NT2/D1 (cell line): ENCODE measurements at regions not wholly inside any gene's neighbourhood (a gene's known extent, or its start where the extent isn't known, plus 50 kb on each side); places are given as distances from the start of the nearest gene placed in this dataset.
"Not testable (repeated sequence)": the region's sequence is repeated elsewhere in the genome, so short reads cannot be mapped to it uniquely, and the experiment has no call there.

ENCODE experiments used
- DNase-seq: peaks from one replicate; pipeline ENCODE4 v3.0.0-alpha.2; 2011; ENCODE audit warnings: low read depth, low spot score
- H3K27me3 ChIP-seq: 2 replicates; pipeline ENCODE4 v1.6.0; 2011; ENCODE audit warnings: mild to moderate bottlenecking; ENCODE audit not compliant: insufficient read length, insufficient read depth
- H3K36me3 ChIP-seq: 2 replicates; pipeline ENCODE4 v1.6.1; 2011; ENCODE audit warnings: mild to moderate bottlenecking, low read length, mixed read lengths; ENCODE audit not compliant: insufficient read depth, insufficient read length
- H3K4me1 ChIP-seq: 2 replicates; pipeline ENCODE4 v1.5.1; 2011; ENCODE audit not compliant: insufficient read depth, insufficient read length
- H3K4me3 ChIP-seq: 2 replicates; pipeline ENCODE4 v1.5.1; 2011; ENCODE audit warnings: low read depth; ENCODE audit not compliant: insufficient read length
- H3K9ac ChIP-seq: 2 replicates; pipeline ENCODE4 v1.6.0; 2011; ENCODE audit warnings: low read depth; ENCODE audit not compliant: insufficient read length
- H3K9me3 ChIP-seq: 2 replicates; pipeline ENCODE4 v1.5.1; 2011; ENCODE audit warnings: mild to moderate bottlenecking, low read length; ENCODE audit not compliant: insufficient read depth
- SUZ12 ChIP-seq: IDR thresholded peaks from 2 replicates; pipeline ENCODE4 v1.6.1; 2011; ENCODE audit not compliant: insufficient read length, insufficient read depth; ENCODE audit errors: extremely low read depth
- YY1 ChIP-seq: IDR thresholded peaks from 2 replicates; pipeline ENCODE4 v1.6.1; 2011; ENCODE audit not compliant: insufficient read length, insufficient read depth
- ZNF274 ChIP-seq: IDR thresholded peaks from 2 replicates; pipeline ENCODE4 v1.6.1; 2011; ENCODE audit warnings: mild to moderate bottlenecking, low read depth, low read length

DNA sequence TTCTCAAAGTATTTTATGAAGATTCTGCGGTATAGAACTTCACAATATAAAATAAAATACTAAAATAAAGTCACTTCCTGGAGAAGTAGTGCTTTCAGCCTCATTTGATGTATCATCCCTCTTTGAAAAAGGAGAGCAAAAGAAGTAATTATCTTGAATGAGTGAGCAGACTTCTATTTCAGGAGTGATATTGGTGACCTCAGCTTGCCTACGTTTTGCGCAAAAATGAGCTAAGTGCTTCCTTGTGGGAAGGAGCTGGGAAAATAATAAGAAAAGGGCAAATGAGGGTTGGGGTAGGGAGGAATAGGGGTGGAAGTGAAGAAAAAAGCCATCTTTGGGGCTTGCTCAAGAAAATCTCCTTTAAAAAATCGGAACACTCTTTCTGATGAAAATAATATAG lies 1773.6 kb downstream of the OLFM4 start:
- TF ChIP-seq SUZ12 (no peak), YY1 (no peak), ZNF274 (no peak)
- no peak for DNase-seq

DNA sequence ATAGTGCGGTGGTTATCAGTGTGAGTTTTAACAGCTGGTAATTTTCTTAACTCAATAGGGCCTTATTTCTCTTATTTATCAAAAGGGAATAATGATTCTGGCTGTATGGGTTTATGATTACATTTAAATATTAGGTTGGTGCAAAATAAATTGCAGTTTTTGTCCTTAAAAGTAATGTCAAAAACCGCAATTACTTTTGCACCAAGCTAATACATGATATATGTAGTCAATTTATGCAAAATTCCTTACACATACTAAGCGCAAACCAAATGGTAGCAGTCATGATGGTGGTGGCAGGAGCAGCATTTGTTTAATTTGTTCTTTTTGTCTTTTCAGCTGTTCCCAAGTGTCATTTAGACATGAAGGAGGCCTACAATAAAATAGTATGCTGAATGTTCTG lies 1777.1 kb downstream of the OLFM4 start:
- Histone ChIP-seq H3K36me3 (no peaks in the 10 kb centered on the region), H3K4me1 (no peaks in the 10 kb centered on the region), H3K27me3 (no peaks in the 10 kb centered on the region), H3K9ac (no peak overlapping the region), H3K9me3 (no peaks in the 10 kb centered on the region), H3K4me3 (no peak overlapping the region)
- TF ChIP-seq YY1 = no peak
- TF ChIP-seq ZNF274 = no peak
- no peak for TF ChIP-seq SUZ12
- no peak for DNase-seq

More for the DNA sequence above, 1773.6 kb downstream of the OLFM4 start:
- H3K4me1 ChIP-seq = no peaks in the 10 kb centered on the region
- H3K36me3 ChIP-seq = no peaks in the 10 kb centered on the region
- no peak overlapping the region for H3K9ac ChIP-seq
- H3K27me3 ChIP-seq = no peaks in the 10 kb centered on the region
- H3K4me3 ChIP-seq = no peak overlapping the region
- H3K9me3 ChIP-seq = no peaks in the 10 kb centered on the region

DNA sequence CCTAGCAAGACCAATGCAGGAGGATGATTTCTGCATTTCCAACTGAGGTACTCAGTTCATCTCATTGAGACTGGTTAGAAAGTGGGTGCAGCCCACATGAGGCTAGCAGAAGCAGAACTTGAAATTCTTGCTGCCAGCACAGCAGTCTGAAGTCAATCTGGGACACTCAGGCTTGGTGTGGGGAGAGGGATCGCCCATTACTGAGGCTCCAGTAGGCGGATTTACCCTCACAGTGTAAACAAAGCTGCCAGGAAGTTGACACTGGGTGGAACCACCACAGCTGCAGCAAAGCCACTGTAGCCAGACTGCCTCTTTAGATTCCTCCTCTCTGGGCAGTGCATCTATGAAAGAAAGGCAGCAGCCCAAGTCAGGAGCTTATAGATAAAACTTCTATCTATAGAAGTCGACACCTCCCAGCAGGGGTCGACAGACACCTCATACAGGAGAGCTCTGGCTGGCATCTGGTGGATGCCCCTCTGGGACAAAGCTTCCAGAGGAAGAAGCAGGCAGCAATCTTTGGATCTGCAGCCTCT lies 1793.4 kb downstream of the OLFM4 start:
- H3K36me3 ChIP-seq, H3K9me3 ChIP-seq, DNase-seq, H3K9ac ChIP-seq, H3K27me3 ChIP-seq, H3K4me1 ChIP-seq, H3K4me3 ChIP-seq: not testable (repeated sequence)

DNA sequence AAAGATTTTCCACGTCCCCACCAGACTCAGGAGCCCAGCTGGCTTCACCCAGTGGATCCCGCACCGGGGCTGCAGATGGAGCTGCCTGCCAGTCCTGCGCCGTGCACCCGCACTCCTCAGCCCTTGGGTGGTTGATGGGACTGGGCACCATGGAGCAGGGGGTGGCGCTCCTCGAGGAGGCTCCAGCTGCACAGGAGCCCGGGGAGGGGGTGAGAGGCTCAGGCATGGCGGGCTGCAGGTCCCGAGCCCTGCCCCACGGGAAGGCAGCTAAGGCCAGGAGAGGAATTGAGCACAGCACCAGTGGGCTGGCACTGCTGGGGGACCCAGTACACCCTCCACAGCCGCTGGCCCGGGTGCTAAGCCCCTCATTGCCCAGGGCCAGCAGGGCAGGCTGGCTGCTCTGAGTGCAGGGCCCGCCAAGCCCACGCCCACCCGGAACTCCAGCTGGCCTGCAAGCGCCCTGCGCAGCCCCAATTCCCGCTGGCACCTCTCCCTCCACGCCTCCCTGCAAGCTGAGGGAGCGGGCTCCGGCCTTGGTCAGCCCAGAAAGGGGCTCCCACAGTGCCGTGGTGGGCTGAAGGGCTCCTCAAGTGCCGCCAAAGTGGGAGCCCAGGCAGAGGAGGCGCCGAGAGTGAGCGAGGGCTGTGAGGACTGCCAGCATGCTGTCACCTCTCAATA lies 1800.9 kb downstream of the OLFM4 start:
- H3K4me3 ChIP-seq, H3K4me1 ChIP-seq, H3K9me3 ChIP-seq, DNase-seq, H3K27me3 ChIP-seq, H3K9ac ChIP-seq, H3K36me3 ChIP-seq: not testable (repeated sequence)

DNA sequence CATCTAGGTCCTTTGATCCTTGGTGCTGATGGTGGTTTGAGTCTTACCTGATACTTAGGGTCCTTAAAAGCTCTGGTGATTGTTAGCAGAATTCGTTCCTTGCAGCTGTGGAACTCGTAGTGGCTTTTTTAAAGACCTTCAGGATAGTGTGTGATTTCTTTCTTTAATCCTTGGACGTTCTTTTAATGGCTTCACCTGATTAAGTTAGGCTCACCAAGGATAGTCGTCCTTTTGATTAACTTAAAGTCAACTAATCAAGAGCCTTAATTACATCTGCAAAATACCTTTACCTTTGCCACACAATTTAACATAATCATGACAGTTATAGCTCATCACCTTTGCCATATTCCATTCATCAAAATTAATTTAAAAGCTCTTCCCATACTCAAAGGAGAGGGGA lies 1807.7 kb downstream of the OLFM4 start:
- no peaks in the 10 kb centered on the region for H3K9me3 ChIP-seq

DNA sequence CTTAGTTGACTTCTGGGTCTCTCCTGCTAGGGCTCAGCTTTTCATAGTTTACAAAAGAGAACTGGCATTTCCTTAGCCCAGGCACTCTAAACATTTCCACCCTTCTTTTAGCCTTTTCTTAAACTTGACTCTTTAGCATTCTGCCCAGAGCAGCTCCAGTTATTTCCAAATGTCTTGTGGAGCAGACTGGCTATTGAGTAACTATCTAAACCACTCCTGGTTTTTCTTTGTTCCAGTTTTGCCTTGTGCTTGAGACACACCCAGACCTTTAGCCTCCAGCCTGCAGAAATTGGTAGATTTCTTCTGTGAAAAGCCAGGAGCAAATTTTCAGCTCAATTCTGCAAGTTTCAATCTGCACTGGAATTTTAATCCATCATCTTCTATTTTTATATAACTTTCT lies 1813.1 kb downstream of the OLFM4 start:
- no peak for DNase-seq
- TF ChIP-seq SUZ12 (no peak), YY1 (no peak), ZNF274 (no peak)
- no peaks in the 10 kb centered on the region for H3K36me3 ChIP-seq
- H3K4me1 ChIP-seq = no peaks in the 10 kb centered on the region
- H3K4me3 ChIP-seq = no peak overlapping the region
- H3K9ac ChIP-seq = no peak overlapping the region
- H3K27me3 ChIP-seq = no peaks in the 10 kb centered on the region
- no peaks in the 10 kb centered on the region for H3K9me3 ChIP-seq

More for the DNA sequence above, 1807.7 kb downstream of the OLFM4 start:
- H3K4me3 ChIP-seq = no peak overlapping the region
- no peak for DNase-seq
- H3K9ac ChIP-seq = no peak overlapping the region
- no peaks in the 10 kb centered on the region for H3K4me1 ChIP-seq
- H3K27me3 ChIP-seq = no peaks in the 10 kb centered on the region
- H3K36me3 ChIP-seq = no peaks in the 10 kb centered on the region
- TF ChIP-seq YY1 (no peak), ZNF274 (no peak), SUZ12 (no peak)

DNA sequence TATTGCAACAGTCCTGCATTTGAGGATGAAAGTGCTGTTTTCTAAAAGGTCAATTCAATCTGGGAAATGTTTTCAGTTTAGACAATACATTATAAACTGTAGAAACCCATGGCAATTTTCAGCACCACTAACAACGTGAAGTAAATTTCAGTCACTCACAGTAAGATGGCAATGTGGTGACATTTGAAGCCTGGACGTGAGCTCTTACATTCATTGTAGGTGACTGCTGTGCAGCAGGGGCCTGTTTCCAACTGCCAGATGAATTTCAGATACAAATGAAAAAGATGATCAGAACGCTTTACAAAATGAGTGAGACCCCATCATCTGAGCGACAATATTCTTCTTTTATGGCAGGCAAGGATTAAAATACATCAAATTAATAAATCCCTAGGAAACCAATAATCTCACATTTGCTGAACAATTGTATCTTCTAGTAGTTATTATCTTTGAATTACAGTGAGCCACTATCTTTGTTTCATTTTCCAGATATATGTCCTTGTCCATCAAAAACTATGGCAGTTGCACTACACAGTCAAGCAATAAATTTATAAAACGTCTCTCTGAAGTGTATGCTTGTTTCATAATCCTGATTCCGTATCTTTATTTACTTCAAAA lies 1816.8 kb downstream of the OLFM4 start:
- no peaks in the 10 kb centered on the region for H3K9me3 ChIP-seq
- no peak overlapping the region for H3K9ac ChIP-seq
- no peak for DNase-seq
- no peak overlapping the region for H3K4me3 ChIP-seq
- H3K36me3 ChIP-seq = no peaks in the 10 kb centered on the region
- H3K4me1 ChIP-seq = no peaks in the 10 kb centered on the region
- no peak for TF ChIP-seq ZNF274
- no peak for TF ChIP-seq SUZ12
- TF ChIP-seq YY1 = no peak
- H3K27me3 ChIP-seq = no peaks in the 10 kb centered on the region

DNA sequence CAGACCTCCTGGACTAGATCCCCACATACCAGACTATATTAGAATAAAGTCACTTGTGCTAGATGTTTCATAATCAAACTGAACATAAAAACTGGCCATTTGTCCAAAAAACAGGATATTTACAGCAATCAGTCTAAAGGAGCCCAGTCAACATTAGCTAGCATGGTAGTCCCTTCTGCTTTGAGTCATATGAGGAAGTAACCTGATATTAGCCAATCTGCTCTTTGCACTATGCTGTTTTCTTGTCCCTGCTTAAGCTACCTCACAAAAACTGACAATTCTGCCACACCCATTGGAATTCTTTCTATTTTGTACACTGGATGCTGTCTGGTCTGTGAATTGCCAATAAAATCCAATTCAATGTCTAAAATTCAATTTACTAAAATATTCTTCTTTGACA lies 1824.2 kb downstream of the OLFM4 start:
- TF ChIP-seq SUZ12 = no peak
- TF ChIP-seq YY1 = no peak
- no peak for TF ChIP-seq ZNF274
- H3K9me3 ChIP-seq = no peaks in the 10 kb centered on the region
- DNase-seq = no peak

More for the DNA sequence above, 1824.2 kb downstream of the OLFM4 start:
- H3K36me3 ChIP-seq = no peaks in the 10 kb centered on the region
- no peaks in the 10 kb centered on the region for H3K4me1 ChIP-seq
- H3K4me3 ChIP-seq = no peak overlapping the region
- H3K27me3 ChIP-seq = no peaks in the 10 kb centered on the region
- H3K9ac ChIP-seq = no peak overlapping the region
